Left colon (tissue), 2 donors: ENCODE measurements at regions not wholly inside any gene's neighbourhood (a gene's known extent, or its start where the extent isn't known, plus 50 kb on each side); places are given as distances from the start of the nearest gene placed in this dataset.
"Not testable (repeated sequence)": the region's sequence is repeated elsewhere in the genome, so short reads cannot be mapped to it uniquely, and the experiment has no call there.

Source experiments
- ATAC-seq: fragments of 200-7000 bp; cut with Tn5 transposase; one replicate; pipeline ENCODE4 v1.9.1; 2020; ENCODE audit warnings: mild to moderate bottlenecking, moderate library complexity
- DNase-seq, 2 donors: peaks; one replicate each; pipeline ENCODE4 v3.0.0-alpha.2; 2020
- intact Hi-C, 2 donors: fragments of 100-400 bp; cut with DNase I in 1 of 2; cut with micrococcal nuclease in 1 of 2; formaldehyde crosslinking; loops; one replicate each; pipeline versions ENCODE4 v1.11.2 to v1.14.0; 2022; cut with DNase I, micrococcal nuclease
- donor health status: DM: no; HTN: no; CAD: no.
- donor health status: DM: yes; HTN: yes; CAD: no.

GRCh38 chr22:23503142-23503541 lies 76.9 kb downstream of the IGLL1 start:
- DNase-seq (no peak), ATAC-seq (no peak)
- intact Hi-C loops = no loop called here

GRCh38 chr22:23501708-23502107 lies 78.4 kb downstream of the IGLL1 start:
- intact Hi-C loops = no loop called here
- DNase-seq (no peak), ATAC-seq (no peak)

GRCh38 chr22:23501261-23501619 lies 78.8 kb downstream of the IGLL1 start:
- no peak for DNase-seq
- no peak for ATAC-seq
- intact Hi-C loops = no loop called here

GRCh38 chr22:23500508-23501260 lies 79.4 kb downstream of the IGLL1 start:
- ATAC-seq = no peak
- no peak for DNase-seq
- intact Hi-C loops = no loop called here

GRCh38 chr22:23499845-23500500 lies 80.1 kb downstream of the IGLL1 start:
- intact Hi-C loops = no loop called here
- no peak for DNase-seq

GRCh38 chr22:23498811-23499798 lies 81.0 kb downstream of the IGLL1 start:
- DNase-seq = no peak
- ATAC-seq = no peak
- intact Hi-C loops = no loop called here

More at GRCh38 chr22:23499845-23500500, 80.1 kb downstream of the IGLL1 start:
- ATAC-seq = no peak

GRCh38 chr22:23497889-23498288 lies 82.2 kb downstream of the IGLL1 start:
- DNase-seq, intact Hi-C loops, ATAC-seq: not testable (repeated sequence)

- intact Hi-C loops = no loop called here
- ATAC-seq = no peak
- DNase-seq = no peak
Observed at GRCh38 chr22:23497016-23497885, 82.8 kb downstream of the IGLL1 start.

- DNase-seq (no peak), ATAC-seq (no peak)
- intact Hi-C loops = no loop called here
Observed at GRCh38 chr22:23496445-23496833, 83.7 kb downstream of the IGLL1 start.

GRCh38 chr22:23495614-23496444 lies 84.3 kb downstream of the IGLL1 start:
- intact Hi-C loops = no loop called here
- ATAC-seq = no peak
- no peak for DNase-seq

- ATAC-seq (no peak), DNase-seq (no peak)
- intact Hi-C loops = no loop called here
Observed at GRCh38 chr22:23494930-23495266, 85.2 kb downstream of the IGLL1 start.

- intact Hi-C loops = no loop called here
- ATAC-seq = no peak
- no peak for DNase-seq
Observed at GRCh38 chr22:23485490-23485889, 94.6 kb downstream of the IGLL1 start.

- intact Hi-C loops = no loop called here
- no peak for DNase-seq
- ATAC-seq = no peak
Observed at GRCh38 chr22:23484651-23485050, 95.4 kb downstream of the IGLL1 start.

GRCh38 chr22:23481369-23481768 lies 98.7 kb downstream of the IGLL1 start:
- ATAC-seq (no peak), DNase-seq (no peak)
- intact Hi-C loops = no loop called here

GRCh38 chr22:23478175-23478574 lies 101.9 kb downstream of the IGLL1 start:
- intact Hi-C loops = no loop called here
- ATAC-seq = no peak
- no peak for DNase-seq

- intact Hi-C loops, ATAC-seq, DNase-seq: not testable (repeated sequence)
Observed at GRCh38 chr22:23474531-23474930, 105.6 kb downstream of the IGLL1 start.

GRCh38 chr22:23473901-23474300 lies 106.2 kb downstream of the IGLL1 start:
- intact Hi-C loops = no loop called here

GRCh38 chr22:23472376-23472775 lies 107.7 kb downstream of the IGLL1 start:
- intact Hi-C loops, ATAC-seq, DNase-seq: not testable (repeated sequence)

More at GRCh38 chr22:23473901-23474300, 106.2 kb downstream of the IGLL1 start:
- ATAC-seq (no peak), DNase-seq (no peak)
